ENCODE measurements at regions not wholly inside any gene's neighbourhood (a gene's known extent, or its start where the extent isn't known, plus 50 kb on each side); places are given as distances from the start of the nearest gene placed in this dataset.

- no peak for DNase-seq
Measured at GRCh38 chr13:104204177-104204576, 1138.0 kb upstream of the SLC10A2 start.

GRCh38 chr13:104198801-104199200 is 1132.6 kb upstream of the SLC10A2 start:
- DNase-seq: no peak

DNA sequence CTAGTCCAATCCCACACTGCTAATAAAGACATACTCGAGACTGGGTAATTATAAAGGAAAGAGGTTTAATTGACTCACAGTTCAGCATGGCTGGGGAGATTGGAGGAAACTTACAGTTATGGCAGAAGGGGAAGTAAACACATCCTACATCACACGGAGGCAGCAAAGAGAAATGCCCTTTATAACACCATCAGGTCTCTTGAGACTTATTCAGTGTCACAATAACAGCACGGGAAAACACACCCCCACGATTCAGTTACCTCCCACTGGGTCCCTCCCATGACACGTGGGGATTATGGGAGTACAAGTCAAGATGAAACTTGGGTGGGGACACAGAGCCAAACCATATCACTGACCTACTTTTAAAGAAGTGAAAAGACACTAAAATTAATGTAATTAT is 1130.4 kb upstream of the SLC10A2 start:
- no peak for DNase-seq

DNA sequence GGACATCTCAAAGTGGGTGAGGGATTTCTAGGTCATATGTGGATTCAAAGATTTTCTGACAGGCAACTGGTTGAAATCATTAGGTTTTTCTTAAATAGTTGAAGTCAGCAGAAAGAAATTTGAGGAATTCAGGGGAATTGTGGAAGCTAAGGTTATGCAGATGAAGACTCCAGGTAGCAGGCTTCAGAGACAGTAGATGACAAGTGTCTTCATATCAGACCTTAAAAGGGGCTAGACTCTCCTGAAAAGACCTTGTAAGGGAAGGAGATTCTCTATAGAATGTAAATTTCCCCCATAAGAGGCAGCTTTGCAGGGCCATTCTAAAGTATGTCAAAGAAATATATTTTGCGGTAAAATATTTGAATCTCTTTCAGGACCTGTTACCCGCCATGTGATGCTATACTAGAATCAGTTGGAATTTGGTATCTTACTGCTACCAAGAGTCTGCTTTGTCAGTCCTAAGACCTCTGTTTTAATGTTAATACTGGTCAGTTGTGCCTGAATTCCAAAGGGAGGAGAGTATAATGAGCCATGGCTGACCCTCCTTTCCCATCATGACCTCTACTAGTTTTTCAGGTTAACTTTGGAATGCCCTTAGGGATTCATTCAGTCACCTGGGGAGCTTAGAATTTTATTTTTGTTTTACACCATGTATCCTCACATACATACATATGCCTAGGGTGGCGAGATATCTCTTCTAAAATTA is 1115.5 kb upstream of the SLC10A2 start:
- no peak for DNase-seq

DNA sequence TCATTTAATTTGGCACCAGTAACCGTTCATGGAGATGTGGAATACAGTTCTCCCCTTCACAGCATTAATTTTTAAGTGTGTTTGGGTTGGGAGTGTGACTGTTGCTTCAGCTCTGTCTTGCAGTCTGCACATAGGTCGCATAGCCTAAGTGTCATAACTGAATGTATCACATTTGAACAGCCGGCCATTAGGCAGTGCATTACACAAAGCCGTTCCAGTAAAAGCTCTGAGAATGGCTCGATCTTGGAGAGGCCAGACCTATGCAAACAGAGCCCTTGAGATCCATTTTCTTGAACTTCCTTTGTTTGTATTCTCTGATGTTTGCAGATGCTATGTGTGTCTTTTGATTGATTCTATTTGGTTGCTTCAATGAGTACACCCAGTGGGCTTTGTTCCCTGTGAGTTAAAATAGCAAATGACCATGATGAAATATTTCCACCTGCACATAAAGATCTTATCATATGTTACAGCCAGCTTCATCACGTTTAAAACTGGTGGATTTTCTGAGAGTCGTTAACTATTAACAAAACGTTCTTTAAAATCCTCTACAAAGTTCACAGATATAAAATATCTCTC is 1104.9 kb upstream of the SLC10A2 start:
- DNase-seq: no peak

DNA sequence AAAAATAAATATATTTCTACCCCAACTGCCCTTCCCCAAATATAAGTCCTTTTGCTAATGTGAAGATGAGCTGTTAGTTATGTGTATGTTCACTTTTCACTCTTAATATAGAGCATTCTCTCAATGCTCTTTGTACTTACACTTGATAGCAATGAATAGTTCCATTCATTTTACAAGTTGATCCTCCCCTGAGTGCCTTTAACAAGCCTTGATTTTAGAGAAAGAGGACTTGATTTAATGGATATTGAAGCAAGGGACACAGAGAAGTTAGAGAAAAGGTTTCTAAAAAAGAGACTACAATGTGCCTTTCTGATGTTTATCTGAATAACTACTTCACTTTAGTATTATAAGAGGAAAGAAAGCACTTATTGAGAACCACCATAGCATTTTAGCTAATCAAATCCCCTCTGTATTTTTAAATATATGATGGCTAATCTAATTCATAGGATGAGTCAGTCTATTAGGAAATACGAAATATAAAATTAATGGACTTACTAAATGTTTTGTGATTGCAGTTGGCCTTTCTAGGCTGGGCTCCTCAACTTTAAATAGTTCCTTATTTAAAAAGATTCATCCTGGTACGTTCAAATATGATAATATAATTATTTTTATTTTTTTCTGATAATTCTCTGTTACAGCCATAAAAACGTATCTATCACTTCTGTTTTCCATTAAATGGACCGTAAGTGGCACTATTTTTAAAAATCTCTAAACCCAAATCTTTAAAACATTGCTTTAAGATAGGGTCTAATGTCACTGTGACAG is 1097.8 kb upstream of the SLC10A2 start:
- DNase-seq: no peak

DNA sequence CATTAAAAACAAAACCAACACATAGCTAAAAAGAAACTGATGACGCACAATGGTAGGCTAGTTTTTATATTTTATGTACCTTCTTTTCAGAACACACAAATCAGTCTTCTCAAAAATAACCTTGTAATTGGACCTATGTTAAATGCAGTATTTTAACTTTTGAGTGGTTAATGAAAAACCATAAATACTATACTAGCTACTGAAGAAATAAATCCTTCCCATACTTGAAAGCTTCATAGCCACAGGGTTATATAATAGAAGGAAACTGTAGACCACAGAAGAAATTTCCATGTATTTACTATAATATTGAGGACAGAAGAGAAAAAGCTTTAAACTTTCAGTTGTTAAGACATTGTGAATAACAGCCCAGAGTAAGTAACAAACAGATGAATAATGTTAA is 1094.3 kb upstream of the SLC10A2 start:
- DNase-seq: no peak

GRCh38 chr13:104143760-104144416 is 1077.7 kb upstream of the SLC10A2 start:
- DNase-seq: no peak

DNA sequence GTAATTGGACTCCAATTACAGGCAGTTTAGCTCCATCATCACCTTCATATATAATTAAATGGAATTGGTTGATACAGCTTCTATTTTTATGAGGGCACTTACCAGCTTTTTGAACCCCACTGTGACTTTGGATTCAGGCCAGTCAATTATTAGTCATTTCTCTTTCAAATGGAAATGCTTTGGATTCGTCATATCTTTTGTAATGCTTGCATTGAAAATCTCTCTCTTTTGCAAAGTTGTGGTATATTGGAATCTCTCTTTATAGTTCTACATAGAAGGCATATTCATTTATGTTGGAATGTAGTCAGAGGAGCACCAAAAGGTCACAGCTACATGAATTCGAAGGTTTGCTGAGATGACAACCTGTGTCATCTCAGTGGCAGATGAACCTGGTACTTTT is 1074.3 kb upstream of the SLC10A2 start:
- peak; percentile 6 for DNase-seq

GRCh38 chr13:104137416-104137815 is 1071.2 kb upstream of the SLC10A2 start:
- no peak for DNase-seq

DNA sequence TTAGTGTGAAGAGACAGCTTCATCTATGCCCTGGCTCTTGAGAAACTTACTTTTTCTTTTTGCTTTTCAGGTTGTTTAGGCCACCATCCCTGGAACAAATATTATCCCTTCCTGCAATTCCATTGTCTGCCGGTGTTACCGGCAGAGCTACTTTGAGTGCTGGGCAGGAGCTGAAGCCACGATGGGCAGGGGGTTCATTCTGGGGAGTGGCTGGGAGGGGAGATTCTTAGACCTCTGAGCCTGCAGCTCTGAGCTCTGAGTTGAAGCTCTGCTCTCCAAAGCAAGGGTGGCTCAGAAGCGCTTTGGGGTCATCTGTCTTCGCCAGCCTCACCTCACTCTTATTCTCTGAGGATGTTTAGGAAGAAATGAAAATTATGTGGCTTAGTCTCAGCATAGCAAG is 1066.6 kb upstream of the SLC10A2 start:
- no peak for DNase-seq

- DNase-seq: no peak
Measured at GRCh38 chr13:104114101-104114500, 1047.9 kb upstream of the SLC10A2 start.

DNA sequence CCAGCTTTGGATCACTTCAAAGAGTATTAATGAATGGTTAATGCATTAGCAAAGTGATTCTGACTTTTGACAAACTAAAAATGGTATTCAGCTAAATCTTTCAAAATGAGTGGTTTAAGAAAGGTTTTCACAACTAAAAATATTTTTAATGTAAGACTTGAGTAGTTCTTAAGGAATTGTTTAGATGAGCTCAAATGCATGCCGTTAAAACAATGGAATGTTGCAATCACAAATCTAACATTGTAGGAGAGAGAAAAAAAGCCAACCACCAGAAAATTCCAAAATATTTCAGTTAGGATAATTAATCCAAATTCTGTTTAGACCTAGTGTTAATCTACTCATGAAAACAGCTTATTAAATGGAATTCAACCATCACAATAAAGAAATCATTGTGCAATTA is 1044.8 kb upstream of the SLC10A2 start:
- no peak for DNase-seq

- no peak for DNase-seq
Measured at GRCh38 chr13:104106705-104107393, 1040.6 kb upstream of the SLC10A2 start.

- no peak for DNase-seq
Measured at GRCh38 chr13:104105418-104106355, 1039.5 kb upstream of the SLC10A2 start.

DNA sequence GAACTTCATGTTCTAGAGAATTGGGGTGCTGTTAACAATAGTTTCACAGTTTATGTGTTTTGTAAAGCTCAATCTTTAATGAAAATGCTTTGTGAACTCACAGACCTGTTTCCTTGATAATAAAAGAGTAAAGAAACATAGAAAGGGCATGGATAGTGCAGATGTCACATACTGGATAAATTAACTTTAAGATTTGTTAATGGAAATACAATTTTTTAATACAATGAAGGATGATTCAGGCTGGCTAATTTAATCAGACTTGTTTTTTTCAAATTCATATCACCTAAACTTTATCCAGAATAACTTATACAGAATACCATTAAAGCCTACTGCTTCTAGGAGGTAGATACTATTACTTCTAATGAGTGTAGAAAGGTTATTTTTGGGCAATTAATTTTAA is 1033.5 kb upstream of the SLC10A2 start:
- no peak for DNase-seq

GRCh38 chr13:104098421-104098820 is 1032.2 kb upstream of the SLC10A2 start:
- DNase-seq: no peak

DNA sequence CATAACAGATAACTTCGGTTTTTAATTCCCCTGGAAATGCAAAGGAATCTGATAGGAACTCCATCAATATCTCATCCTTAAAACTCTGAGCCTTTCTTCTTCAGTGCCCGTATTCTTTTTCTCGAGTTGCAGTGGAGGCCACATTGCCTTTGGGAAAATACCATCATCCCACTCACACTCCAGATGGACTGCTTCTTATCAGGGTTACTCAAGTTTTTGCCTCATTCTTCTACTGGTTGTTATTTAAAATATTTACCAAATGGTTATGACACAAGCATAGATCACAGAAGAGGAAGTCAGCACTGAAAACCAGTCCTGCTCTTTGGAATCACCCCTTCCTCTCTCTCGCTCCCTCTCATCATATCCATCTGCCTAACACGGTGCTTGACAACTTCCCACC is 1020.5 kb upstream of the SLC10A2 start:
- no peak for DNase-seq

DNA sequence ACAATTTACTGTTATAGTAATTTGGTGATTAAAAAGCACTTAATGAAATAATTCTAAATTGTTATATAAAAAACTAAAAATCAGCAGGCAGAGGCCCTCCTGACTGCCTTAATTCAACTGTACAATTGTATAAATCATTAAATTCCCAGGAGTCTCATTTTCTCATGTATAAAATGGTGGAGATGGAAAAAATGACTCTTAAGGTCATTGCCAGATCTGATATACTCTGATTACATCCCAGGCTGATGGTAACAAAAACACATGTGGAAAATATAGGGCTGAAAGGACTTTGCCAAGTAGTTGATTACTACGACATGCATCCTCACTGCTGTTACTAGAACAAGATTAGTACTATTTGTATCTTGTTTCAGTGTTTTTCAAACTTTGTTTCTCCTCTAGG is 1020.0 kb upstream of the SLC10A2 start:
- DNase-seq: no peak

GRCh38 chr13:104085611-104086010 is 1019.4 kb upstream of the SLC10A2 start:
- no peak for DNase-seq

- no peak for DNase-seq
Measured at GRCh38 chr13:104074326-104074725, 1008.1 kb upstream of the SLC10A2 start.

DNA sequence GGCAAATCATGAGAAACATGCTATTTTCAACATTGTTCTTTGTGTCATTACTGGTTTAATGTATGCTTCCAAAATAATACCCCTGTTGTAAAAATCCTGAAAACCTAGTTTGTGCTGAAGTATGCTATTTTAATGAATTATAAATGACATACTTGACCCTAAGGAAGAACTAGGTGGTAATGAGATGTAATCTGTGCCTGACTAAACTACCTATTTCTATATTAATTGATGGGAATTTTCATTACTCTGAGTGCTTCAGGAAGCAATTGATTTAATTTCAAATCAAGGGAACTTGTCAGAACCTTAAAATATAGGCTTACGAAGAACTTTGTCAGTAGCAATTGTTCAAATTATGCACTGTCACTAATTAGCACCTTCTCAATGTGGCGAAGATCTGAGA is 1005.6 kb upstream of the SLC10A2 start:
- no peak for DNase-seq

Data from NCI-H446 treated with DMSO at 0.1 percent for 48 hours (cell line).